Right ventricle myocardium inferior (tissue), 1 donor: ENCODE measurements at regions not wholly inside any gene's neighbourhood (a gene's known extent, or its start where the extent isn't known, plus 50 kb on each side); places are given as distances from the start of the nearest gene placed in this dataset.
"Not testable (repeated sequence)": the region's sequence is repeated elsewhere in the genome, so short reads cannot be mapped to it uniquely, and the experiment has no call there.

ENCODE experiments used
- ATAC-seq: fragments of 200-7000 bp; cut with Tn5 transposase; one replicate; pipeline ENCODE4 v1.9.1; 2020; ENCODE audit warnings: mild to moderate bottlenecking, moderate library complexity
- DNase-seq: peaks from one replicate; pipeline ENCODE4 v3.0.0; 2021; ENCODE audit errors: missing footprints
- intact Hi-C: fragments of 100-400 bp; cut with DNase I; formaldehyde crosslinking; loops from one replicate; pipeline ENCODE4 v1.11.0; 2022
- donor health status: DM: no; HTN: yes; CAD: no; lungs with severe emphysema.

- ATAC-seq (no peak), DNase-seq (no peak)
- intact Hi-C loops, result loop anchor here (5.0 kb wide), 1 partner anchor 37 kb away; no protein-coding TSS in a partner anchor
Measured at GRCh38 chr7:131148708-131149428, 178.8 kb upstream of the MKLN1 start.

- DNase-seq (no peak), ATAC-seq (no peak)
- intact Hi-C loops, result loop anchor here (5.0 kb wide), 1 partner anchor 37 kb away; no protein-coding TSS in a partner anchor
Measured at GRCh38 chr7:131149429-131149773, 178.3 kb upstream of the MKLN1 start.

GRCh38 chr7:131149840-131150239 lies 177.8 kb upstream of the MKLN1 start:
- no peak for DNase-seq
- intact Hi-C loops, result loop anchor here (5.0 kb wide), 1 partner anchor 38 kb away; no protein-coding TSS in a partner anchor
- ATAC-seq, result no peak

GRCh38 chr7:131151034-131151433 lies 176.6 kb upstream of the MKLN1 start:
- ATAC-seq, result no peak
- intact Hi-C loops, result no loop called here
- no peak for DNase-seq

GRCh38 chr7:131152766-131153165 lies 174.9 kb upstream of the MKLN1 start:
- intact Hi-C loops, result no loop called here
- ATAC-seq, result no peak
- DNase-seq, result no peak

GRCh38 chr7:131154380-131154779 lies 173.3 kb upstream of the MKLN1 start:
- intact Hi-C loops, result no loop called here
- no peak for DNase-seq
- no peak for ATAC-seq

GRCh38 chr7:131157530-131158243 lies 170.0 kb upstream of the MKLN1 start:
- ATAC-seq, result peak; percentile 89
- intact Hi-C loops, result no loop called here
- peak; percentile 69 for DNase-seq

- ATAC-seq, intact Hi-C loops, DNase-seq: not testable (repeated sequence)
Measured at GRCh38 chr7:131158244-131158636, 169.4 kb upstream of the MKLN1 start.

GRCh38 chr7:131159961-131160361 lies 167.7 kb upstream of the MKLN1 start:
- DNase-seq (no peak), ATAC-seq (no peak)
- intact Hi-C loops, result no loop called here

GRCh38 chr7:131161103-131161502 lies 166.6 kb upstream of the MKLN1 start:
- intact Hi-C loops, result no loop called here
- ATAC-seq, result no peak
- no peak for DNase-seq

GRCh38 chr7:131164025-131164925 lies 163.4 kb upstream of the MKLN1 start:
- no peak for ATAC-seq
- DNase-seq, result no peak
- intact Hi-C loops, result no loop called here

GRCh38 chr7:131166066-131166465 lies 161.6 kb upstream of the MKLN1 start:
- ATAC-seq (no peak), DNase-seq (no peak)
- intact Hi-C loops, result no loop called here

GRCh38 chr7:131170440-131171271 lies 157.0 kb upstream of the MKLN1 start:
- no peak for ATAC-seq
- no peak for DNase-seq
- intact Hi-C loops, result no loop called here

- intact Hi-C loops, result no loop called here
- ATAC-seq (no peak), DNase-seq (no peak)
Measured at GRCh38 chr7:131173145-131173890, 154.4 kb upstream of the MKLN1 start.

GRCh38 chr7:131174391-131174790 lies 153.3 kb upstream of the MKLN1 start:
- intact Hi-C loops, result no loop called here
- no peak for DNase-seq
- ATAC-seq, result no peak

- intact Hi-C loops, result no loop called here
- ATAC-seq (no peak), DNase-seq (no peak)
Measured at GRCh38 chr7:131174855-131175254, 152.8 kb upstream of the MKLN1 start.

GRCh38 chr7:131182446-131183058 lies 145.1 kb upstream of the MKLN1 start:
- no peak for DNase-seq
- intact Hi-C loops, result no loop called here
- no peak for ATAC-seq

- no peak for ATAC-seq
- no peak for DNase-seq
- intact Hi-C loops, result no loop called here
Measured at GRCh38 chr7:131183072-131183471, 144.6 kb upstream of the MKLN1 start.
